ENCODE measurements at regions not wholly inside any gene's neighbourhood (a gene's known extent, or its start where the extent isn't known, plus 50 kb on each side); places are given as distances from the start of the nearest gene placed in this dataset.
"Not testable (repeated sequence)": the region's sequence is repeated elsewhere in the genome, so short reads cannot be mapped to it uniquely, and the experiment has no call there.

DNA sequence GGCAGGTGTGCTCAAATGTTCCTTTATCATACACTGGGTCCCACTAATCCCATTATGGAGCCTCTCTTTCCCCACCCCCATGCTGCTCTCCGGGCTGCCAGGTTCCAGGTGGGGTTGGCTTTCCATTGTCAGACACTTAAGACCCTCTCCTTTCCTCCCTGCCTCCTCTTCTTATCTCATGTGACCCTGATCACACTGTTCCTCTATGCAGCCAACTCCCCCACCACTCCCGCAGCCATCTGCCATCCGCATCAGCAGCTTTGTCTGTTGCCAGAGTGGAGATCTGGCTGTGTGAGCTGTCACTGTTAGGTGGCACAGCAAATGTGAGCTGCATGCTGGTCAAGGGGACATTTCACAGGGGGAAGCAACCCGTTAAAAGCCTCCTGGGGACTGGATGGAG, 391.4 kb downstream of the TNS3 start:
- no peak for DNase-seq (ENCODE audit: low read depth)

GRCh38 chr7:47188653-47189315, 393.1 kb downstream of the TNS3 start:
- DNase-seq (ENCODE audit: low read depth), result no peak

DNA sequence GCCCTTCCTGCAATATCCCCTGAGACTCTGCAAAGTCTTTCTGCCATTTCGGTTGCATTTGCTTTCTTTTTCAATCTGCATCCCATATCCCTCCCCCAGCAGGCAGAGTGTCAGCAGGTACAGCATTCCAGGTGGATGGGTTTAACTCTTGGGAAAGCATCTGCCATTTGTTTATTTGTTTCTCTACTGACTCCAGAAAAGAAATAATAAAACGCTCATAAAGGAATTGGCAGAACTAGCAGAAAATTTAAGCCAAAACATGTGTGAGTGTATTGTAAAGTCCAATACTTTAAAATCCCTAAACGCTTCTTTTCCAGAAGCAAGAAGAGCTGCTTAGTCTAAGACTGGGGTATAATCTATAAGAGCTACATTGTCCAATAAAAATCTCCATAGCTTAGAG, 393.8 kb downstream of the TNS3 start:
- DNase-seq (ENCODE audit: low read depth), result no peak

GRCh38 chr7:47186316-47186715, 395.6 kb downstream of the TNS3 start:
- DNase-seq (ENCODE audit: low read depth), result no peak

DNA sequence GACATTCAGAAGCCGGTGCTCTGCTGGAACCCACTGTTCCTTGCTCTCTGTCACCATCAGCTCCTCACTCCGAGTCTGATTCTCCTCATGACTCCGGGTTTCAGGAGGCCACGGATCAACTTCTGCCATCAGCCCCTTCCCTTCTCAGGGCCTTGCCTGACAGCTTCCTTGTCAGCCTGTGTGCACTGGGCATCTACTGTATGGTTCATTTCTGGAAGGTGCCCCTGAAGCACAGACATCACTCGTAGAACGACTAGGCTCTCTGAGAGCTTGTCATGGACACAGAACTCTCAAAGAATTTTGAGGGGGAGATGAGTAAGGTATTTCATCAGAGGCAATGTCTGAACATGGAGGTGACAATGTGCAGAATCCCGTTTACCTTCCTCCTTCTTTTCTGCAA, 396.1 kb downstream of the TNS3 start:
- DNase-seq (ENCODE audit: low read depth), result no peak

DNA sequence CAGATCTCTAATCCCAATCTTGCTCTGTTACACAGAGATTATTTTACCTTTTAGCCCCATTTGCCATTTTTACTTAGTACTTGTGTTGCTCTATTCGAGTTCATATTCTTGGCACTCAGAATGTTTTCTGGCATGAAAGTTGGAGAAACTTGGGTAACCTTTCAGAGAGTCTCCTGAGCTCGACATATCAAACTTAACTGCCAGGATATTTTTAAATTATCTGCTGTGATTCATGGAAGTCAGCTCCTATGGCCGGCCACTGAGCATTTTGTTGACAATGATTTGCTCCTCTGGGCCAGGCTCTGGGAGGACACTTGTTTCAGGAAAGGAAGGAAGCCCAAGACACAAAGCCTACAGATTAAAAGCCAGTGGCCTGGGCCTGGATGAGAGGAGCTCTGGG, 396.7 kb downstream of the TNS3 start:
- DNase-seq (ENCODE audit: low read depth), result no peak

DNA sequence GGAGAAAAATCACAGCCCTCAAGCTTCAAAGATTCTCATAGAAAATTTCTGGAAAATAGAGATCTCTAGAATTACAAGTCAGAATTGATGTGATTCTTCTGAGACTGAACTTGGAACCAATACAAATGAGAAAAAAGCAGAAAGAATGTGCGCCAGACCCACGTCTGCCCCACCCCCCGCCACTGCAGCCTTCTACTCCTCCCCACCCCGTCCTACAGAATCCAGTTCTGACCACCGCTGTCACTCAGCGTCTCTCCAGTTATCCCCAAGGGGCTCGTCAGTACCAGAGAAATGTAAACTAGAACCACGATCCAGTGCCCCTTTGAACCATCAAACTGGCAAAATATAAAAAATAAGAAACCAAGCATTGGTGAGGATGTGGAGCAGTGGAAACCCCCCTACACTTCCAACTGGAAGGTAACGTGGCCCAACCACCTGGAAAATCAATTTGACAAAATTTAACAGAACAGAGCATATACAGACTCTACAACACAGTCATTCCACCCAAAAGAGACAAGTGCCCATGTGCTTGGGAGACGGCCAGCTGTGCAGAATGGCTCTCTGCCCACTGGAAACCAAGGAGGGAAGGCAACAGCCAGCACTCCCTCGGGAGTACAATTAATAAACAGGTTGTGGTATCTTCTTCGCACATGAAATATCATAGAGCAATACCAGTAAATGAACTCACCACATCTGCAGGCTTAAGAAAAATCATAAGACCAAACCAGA, 397.9 kb downstream of the TNS3 start:
- no peak for DNase-seq (ENCODE audit: low read depth)

- no peak for DNase-seq (ENCODE audit: low read depth)
These were observed 400.1 kb downstream of the TNS3 start for GRCh38 chr7:47181746-47182361.

- no peak for DNase-seq (ENCODE audit: low read depth)
These were observed 401.4 kb downstream of the TNS3 start for GRCh38 chr7:47180516-47180826.

GRCh38 chr7:47179812-47180515, 401.9 kb downstream of the TNS3 start:
- peak; percentile 71 for DNase-seq (ENCODE audit: low read depth)

GRCh38 chr7:47172602-47173539, 409.0 kb downstream of the TNS3 start:
- not testable (repeated sequence) for DNase-seq (ENCODE audit: low read depth)

DNA sequence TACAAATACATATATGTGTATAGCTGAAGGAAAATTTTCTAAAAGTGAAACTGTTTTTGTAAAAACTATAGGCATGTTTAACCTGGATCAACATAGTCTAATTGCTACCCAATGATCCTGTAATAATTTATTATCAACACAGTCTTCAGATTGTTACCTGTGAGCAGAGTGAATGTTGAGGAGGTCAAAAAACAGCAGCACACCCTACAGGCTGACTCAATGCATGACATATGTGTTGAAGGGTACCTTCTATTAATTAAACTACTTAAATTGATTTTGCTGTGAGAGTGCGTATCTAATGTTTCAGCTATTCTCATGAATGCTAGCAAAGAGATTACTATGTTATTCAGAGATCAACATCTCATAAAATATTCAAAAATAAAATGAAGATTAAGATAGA, 411.4 kb downstream of the TNS3 start:
- peak; percentile 35 for DNase-seq (ENCODE audit: low read depth)

- DNase-seq (ENCODE audit: low read depth), result no peak
These were observed 427.1 kb downstream of the TNS3 start for GRCh38 chr7:47154791-47155190.

- no peak for DNase-seq (ENCODE audit: low read depth)
These were observed 428.3 kb downstream of the TNS3 start for GRCh38 chr7:47153576-47153975.

- DNase-seq (ENCODE audit: low read depth), result peak; percentile 91
These were observed 428.9 kb downstream of the TNS3 start for GRCh38 chr7:47153058-47153457.

GRCh38 chr7:47152307-47152706, 429.6 kb downstream of the TNS3 start:
- DNase-seq (ENCODE audit: low read depth), result no peak

DNA sequence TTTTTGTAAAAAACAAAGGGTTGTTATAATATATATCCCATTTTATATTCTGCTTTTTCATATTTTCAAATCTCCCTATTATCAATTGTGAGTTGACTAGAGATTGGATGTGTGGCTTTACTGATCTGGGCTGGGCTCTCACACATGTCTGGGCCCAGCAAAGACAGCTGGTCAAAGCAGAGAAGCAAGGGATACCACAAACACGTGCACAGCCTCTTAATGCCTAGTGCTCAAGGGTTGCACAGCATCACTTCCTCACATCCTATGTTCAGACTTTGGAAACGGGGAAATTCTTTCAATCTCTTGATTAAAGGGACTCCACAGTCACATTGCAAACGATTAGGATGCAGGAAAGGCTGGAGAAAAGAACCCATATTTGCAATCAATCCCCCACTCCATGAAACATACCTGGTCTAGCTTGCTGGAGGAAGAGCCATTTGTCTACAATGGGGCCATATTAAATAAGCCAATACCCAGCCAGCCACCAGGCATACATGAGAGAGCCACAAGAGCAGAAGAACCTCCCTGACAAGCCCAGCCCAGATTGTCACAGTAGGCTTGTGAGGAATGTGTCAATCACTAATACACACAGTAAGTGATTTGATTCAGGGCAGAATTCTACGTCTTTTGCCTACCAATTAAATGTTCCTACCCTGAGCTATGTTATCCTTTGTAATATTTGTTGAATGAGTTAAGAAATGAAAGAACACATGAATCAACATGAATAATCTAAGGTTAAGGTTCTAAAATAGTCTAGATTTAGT, 431.2 kb downstream of the TNS3 start:
- DNase-seq (ENCODE audit: low read depth), result no peak

- DNase-seq (ENCODE audit: low read depth), result no peak
These were observed 431.9 kb downstream of the TNS3 start for GRCh38 chr7:47149971-47150370.

GRCh38 chr7:47149208-47149839, 432.6 kb downstream of the TNS3 start:
- DNase-seq (ENCODE audit: low read depth), result no peak

DNA sequence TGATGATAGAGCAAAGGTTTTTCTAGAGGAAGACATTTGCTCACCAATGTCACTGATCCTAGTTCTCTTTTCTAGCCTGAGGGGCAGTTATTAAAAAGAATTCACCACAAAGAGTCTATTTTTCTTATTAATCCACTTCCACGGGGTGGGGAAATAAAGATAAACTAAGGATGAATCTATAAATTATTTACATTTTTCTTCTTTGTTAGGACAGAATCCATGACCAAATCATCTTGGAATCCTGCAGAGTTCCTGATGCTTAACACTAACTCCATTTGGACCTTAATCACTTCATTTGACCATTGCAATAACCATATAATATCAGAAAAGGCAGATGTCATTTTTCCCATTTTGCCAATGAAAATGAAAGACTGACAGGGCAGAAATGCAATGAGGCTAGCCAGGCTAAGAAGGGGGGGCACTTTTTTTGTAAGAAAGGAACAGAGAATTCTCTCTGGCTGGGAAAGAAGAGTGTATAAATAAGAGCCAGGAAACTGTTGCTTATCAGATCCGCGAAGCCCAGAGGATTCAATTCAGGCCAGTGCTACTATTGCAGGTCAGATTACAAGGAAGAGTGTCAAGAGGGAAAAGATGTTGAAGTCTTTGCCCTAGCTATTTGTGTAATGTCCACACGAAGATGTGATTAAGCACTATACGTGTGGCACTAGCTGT, 433.2 kb downstream of the TNS3 start:
- peak; percentile 36 for DNase-seq (ENCODE audit: low read depth)
